Mesendoderm (in vitro differentiated cells): ENCODE measurements at regions not wholly inside any gene's neighbourhood (a gene's known extent, or its start where the extent isn't known, plus 50 kb on each side); places are given as distances from the start of the nearest gene placed in this dataset.

ENCODE experiments used
- DNase-seq: peaks from one replicate; pipeline ENCODE4 v3.0.0; 2013
- H2AK5ac ChIP-seq: 2 replicates; pipeline ENCODE4 v1.6.1; 2013; ENCODE audit warnings: low read length, inconsistent platforms
- H2BK120ac ChIP-seq: 2 replicates; pipeline ENCODE4 v1.6.1; 2013; ENCODE audit warnings: low read depth, mild to moderate bottlenecking, low read length, moderate library complexity, mixed read lengths
- H2BK15ac ChIP-seq: replicated peaks from 2 replicates; pipeline ENCODE4 v1.6.1; 2013; ENCODE audit warnings: low read depth, mild to moderate bottlenecking, moderate library complexity
- H2BK5ac ChIP-seq: 2 replicates; pipeline ENCODE4 v1.6.1; 2013; ENCODE audit warnings: low read length, inconsistent platforms
- H3K18ac ChIP-seq: 2 replicates; pipeline ENCODE4 v1.6.1; 2013; ENCODE audit warnings: mild to moderate bottlenecking, low read length, mixed read lengths
- H3K23ac ChIP-seq: one replicate; pipeline ENCODE4 v1.6.1; 2013; ENCODE audit warnings: low read length
- H3K27ac ChIP-seq: 2 replicates; pipeline ENCODE4 v1.5.1; 2013; ENCODE audit warnings: low read depth, mild to moderate bottlenecking, inconsistent platforms, low read length, moderate library complexity
- H3K27me3 ChIP-seq: 2 replicates; pipeline ENCODE4 v1.6.1; 2013; ENCODE audit warnings: low read length, control low read depth, mild to moderate bottlenecking, inconsistent platforms; ENCODE audit not compliant: insufficient read depth, poor library complexity
- H3K36me3 ChIP-seq: 2 replicates; pipeline ENCODE4 v1.6.1; 2013; ENCODE audit warnings: low read length, inconsistent platforms; ENCODE audit not compliant: control insufficient read depth, insufficient read depth
- H3K4ac ChIP-seq: one replicate; pipeline ENCODE4 v1.6.1; 2013; ENCODE audit warnings: low read depth, mild to moderate bottlenecking, low read length, moderate library complexity
- H3K4me1 ChIP-seq: 2 replicates; pipeline ENCODE4 v1.6.1; 2013; ENCODE audit warnings: low read depth, low read length, inconsistent platforms; ENCODE audit not compliant: control insufficient read depth
- H3K4me2 ChIP-seq: 2 replicates; pipeline ENCODE4 v1.6.1; 2013; ENCODE audit warnings: low read length
- H3K4me3 ChIP-seq: 2 replicates; pipeline ENCODE4 v1.5.1; 2013; ENCODE audit warnings: mild to moderate bottlenecking, low read length
- H3K56ac ChIP-seq: one replicate; pipeline ENCODE4 v1.6.1; 2013; ENCODE audit warnings: low read length
- H3K79me1 ChIP-seq: 2 replicates; pipeline ENCODE4 v1.6.1; 2013; ENCODE audit warnings: low read length, inconsistent platforms
- H3K79me2 ChIP-seq: 2 replicates; pipeline ENCODE4 v1.6.1; 2013; ENCODE audit warnings: mild to moderate bottlenecking, low read length; ENCODE audit not compliant: control insufficient read depth, insufficient read depth
- H3K9ac ChIP-seq: 2 replicates; pipeline ENCODE4 v1.6.1; 2013; ENCODE audit warnings: low read length, inconsistent platforms
- H4K5ac ChIP-seq: one replicate; pipeline ENCODE4 v1.6.1; 2013; ENCODE audit warnings: low read length
- H4K8ac ChIP-seq: one replicate; pipeline ENCODE4 v1.6.1; 2013; ENCODE audit warnings: low read depth, mild to moderate bottlenecking, control low read depth, low read length, moderate library complexity
- WGBS: extraction: QIAGEN DNeasy Blood & Tissue Kit; methylation state at CpG from one replicate; pipeline ENCODE4 v1.1.7; 2013; ENCODE audit warnings: low lambda C conversion rate, missing lambda C conversion rate; ENCODE audit not compliant: insufficient coverage; ENCODE audit errors: extremely low coverage; 5-methylcytosine and 5-hydroxymethylcytosine counted together

DNA sequence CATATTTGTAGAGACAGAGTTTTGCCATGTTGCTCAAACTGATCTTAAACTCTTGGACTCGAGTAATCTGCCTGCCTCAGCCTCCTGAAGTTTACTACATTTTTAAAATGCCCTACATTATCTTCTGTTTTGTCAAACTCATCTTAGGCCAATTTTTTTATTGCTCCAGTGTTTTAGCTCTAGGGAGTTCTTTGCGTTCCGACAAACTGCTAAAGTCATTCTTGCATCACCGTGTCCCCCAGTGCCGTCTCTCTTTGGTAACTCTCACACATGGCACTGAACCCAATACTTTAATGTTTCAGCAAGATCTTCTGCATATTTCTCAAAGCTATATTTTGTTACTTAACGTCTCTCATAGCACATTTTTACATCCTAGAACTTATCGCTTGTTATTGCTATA is 440.9 kb upstream of the NRXN1 start:
- no peak overlapping the region for H3K4me2 ChIP-seq
- no CpG with 5 or more reads among the region's 7 CpGs for WGBS

DNA sequence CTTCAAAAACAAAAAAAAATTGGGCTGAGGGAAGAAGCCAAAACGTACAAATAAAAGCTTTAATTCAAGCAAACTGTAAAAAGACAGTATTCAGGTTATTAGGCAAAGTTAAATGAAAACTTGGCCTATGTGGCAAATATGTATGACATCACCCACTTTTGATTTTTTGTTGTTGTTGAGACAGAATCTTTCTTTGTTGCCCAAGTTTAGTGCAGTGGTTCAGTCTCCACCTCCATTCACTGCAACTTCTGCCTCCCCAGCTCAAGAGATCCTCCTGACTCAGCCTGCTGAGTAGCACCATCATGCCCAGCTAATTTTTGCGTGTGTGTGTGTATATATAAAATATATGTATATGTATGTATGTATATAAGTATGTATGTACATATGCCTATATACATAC is 440.4 kb upstream of the NRXN1 start:
- H3K79me2 ChIP-seq, result no peaks in the 10 kb centered on the region
- no peak overlapping the region for H3K4me3 ChIP-seq
- H3K4me1 ChIP-seq, result no peaks in the 10 kb centered on the region
- no peaks in the 10 kb centered on the region for H3K36me3 ChIP-seq
- H3K56ac ChIP-seq, result no peak overlapping the region
- H4K5ac ChIP-seq, result no peak overlapping the region
- no CpG with 5 or more reads among the region's 2 CpGs for WGBS
- no peak overlapping the region for H3K4me2 ChIP-seq
- no peak overlapping the region for H2BK120ac ChIP-seq
- H3K23ac ChIP-seq, result no peak overlapping the region
- no peak for DNase-seq
- H3K27ac ChIP-seq, result no peak overlapping the region
- no peak overlapping the region for H2BK5ac ChIP-seq
- no peak overlapping the region for H3K4ac ChIP-seq
- no peaks in the 10 kb centered on the region for H3K79me1 ChIP-seq
- H3K27me3 ChIP-seq, result no peaks in the 10 kb centered on the region
- no peak overlapping the region for H2BK15ac ChIP-seq
- H3K18ac ChIP-seq, result no peak overlapping the region
- H3K9ac ChIP-seq, result no peak overlapping the region
- no peak overlapping the region for H2AK5ac ChIP-seq
- H4K8ac ChIP-seq, result no peak overlapping the region

More for the DNA sequence above, 440.9 kb upstream of the NRXN1 start:
- Histone ChIP-seq H3K36me3 (no peaks in the 10 kb centered on the region), H2AK5ac (no peak overlapping the region), H3K9ac (no peak overlapping the region), H2BK15ac (no peak overlapping the region), H3K79me2 (no peaks in the 10 kb centered on the region), H4K8ac (no peak overlapping the region), H3K4me1 (no peaks in the 10 kb centered on the region), H3K27ac (no peak overlapping the region), H3K4me3 (no peak overlapping the region), H3K23ac (no peak overlapping the region), H3K79me1 (no peaks in the 10 kb centered on the region), H3K4ac (no peak overlapping the region), H2BK5ac (no peak overlapping the region), H3K18ac (no peak overlapping the region), H4K5ac (no peak overlapping the region), H3K27me3 (no peaks in the 10 kb centered on the region), H3K56ac (no peak overlapping the region), H2BK120ac (no peak overlapping the region)
- DNase-seq, result no peak

DNA sequence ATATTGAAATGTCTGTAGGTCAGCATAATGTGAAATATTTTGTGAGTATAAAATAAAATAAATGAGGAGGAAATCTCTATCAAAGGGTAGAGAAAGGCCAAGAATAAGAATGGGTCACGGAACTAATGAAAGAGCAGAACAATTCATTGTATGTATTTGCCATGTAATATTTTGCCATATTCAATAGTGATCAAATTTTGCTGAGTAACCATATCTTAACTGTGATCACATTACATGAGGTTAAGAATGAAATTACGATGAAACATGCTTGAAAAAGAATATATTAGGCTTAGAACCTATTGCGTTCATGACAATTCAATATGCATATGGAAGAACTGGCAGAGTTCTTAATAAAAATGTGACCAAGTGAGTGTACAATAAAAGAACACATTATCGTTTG is 437.2 kb upstream of the NRXN1 start:
- no peak overlapping the region for H3K56ac ChIP-seq
- no peak overlapping the region for H3K27ac ChIP-seq
- no peak for DNase-seq
- no peak overlapping the region for H4K8ac ChIP-seq
- H3K4me3 ChIP-seq, result no peak overlapping the region
- no peak overlapping the region for H3K9ac ChIP-seq
- H3K4ac ChIP-seq, result no peak overlapping the region
- H3K4me1 ChIP-seq, result no peaks in the 10 kb centered on the region
- no peaks in the 10 kb centered on the region for H3K79me1 ChIP-seq
- H3K4me2 ChIP-seq, result no peak overlapping the region
- no peak overlapping the region for H2AK5ac ChIP-seq
- no CpG with 5 or more reads among the region's 4 CpGs for WGBS
- no peak overlapping the region for H3K23ac ChIP-seq
- no peaks in the 10 kb centered on the region for H3K36me3 ChIP-seq
- H2BK5ac ChIP-seq, result no peak overlapping the region
- no peak overlapping the region for H3K18ac ChIP-seq
- no peak overlapping the region for H2BK120ac ChIP-seq
- H3K27me3 ChIP-seq, result no peaks in the 10 kb centered on the region
- H3K79me2 ChIP-seq, result no peaks in the 10 kb centered on the region
- no peak overlapping the region for H4K5ac ChIP-seq
- no peak overlapping the region for H2BK15ac ChIP-seq

DNA sequence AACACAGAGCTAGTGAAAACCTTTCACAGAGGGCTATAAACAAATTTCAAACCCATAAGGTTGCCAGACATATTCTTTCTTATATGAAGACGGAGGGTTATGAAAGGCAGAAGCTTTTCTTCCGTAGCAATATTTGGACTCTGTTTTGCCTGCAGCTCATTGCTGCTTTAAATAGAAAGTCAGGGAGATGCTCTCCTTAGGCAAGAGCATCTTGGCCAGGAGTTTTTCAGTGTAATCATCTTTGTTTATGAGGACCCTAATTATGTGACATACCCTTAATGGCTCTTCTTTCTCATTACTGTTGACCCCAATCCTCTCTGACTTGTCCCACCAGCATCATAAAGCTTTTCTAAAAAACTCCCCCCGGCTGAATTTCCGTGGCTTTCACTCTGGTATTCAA is 433.4 kb upstream of the NRXN1 start:
- Histone ChIP-seq H3K4me3 (no peak overlapping the region), H3K4me2 (no peak overlapping the region), H3K18ac (no peak overlapping the region), H2BK5ac (no peak overlapping the region), H3K79me2 (no peaks in the 10 kb centered on the region), H3K27me3 (no peaks in the 10 kb centered on the region), H3K9ac (no peak overlapping the region), H3K56ac (no peak overlapping the region), H3K27ac (no peak overlapping the region), H2BK120ac (no peak overlapping the region), H4K5ac (no peak overlapping the region), H3K79me1 (no peaks in the 10 kb centered on the region), H2AK5ac (no peak overlapping the region), H3K23ac (no peak overlapping the region), H3K4me1 (no peaks in the 10 kb centered on the region), H4K8ac (no peak overlapping the region), H3K36me3 (no peaks in the 10 kb centered on the region), H3K4ac (no peak overlapping the region), H2BK15ac (no peak overlapping the region)
- no peak for DNase-seq
- WGBS, result no CpG with 5 or more reads among the region's 4 CpGs

DNA sequence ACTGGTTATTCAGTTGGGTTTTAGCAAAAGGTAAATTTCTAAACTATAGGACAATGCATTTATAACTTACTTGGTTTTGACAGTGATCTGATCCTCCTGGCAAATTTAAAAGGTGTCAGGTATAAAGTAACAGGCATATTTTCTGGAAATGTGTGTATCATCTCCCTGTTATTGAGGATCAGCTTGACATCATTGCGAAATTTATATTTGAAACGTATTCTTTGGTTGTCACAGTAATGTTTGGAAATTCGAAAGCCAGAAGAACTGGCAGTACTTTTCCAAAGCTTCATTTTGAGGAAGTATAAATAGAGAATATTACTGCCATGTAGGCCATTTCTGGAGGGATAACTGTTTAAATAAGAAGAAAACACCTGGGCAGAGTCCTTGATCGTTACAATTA is 422.2 kb upstream of the NRXN1 start:
- H3K27me3 ChIP-seq, result no peaks in the 10 kb centered on the region
- WGBS, result no CpG with 5 or more reads among the region's 4 CpGs
- no peak overlapping the region for H3K18ac ChIP-seq
- no peaks in the 10 kb centered on the region for H3K36me3 ChIP-seq
- no peak overlapping the region for H3K4me3 ChIP-seq
- no peaks in the 10 kb centered on the region for H3K79me2 ChIP-seq
- no peak overlapping the region for H4K5ac ChIP-seq
- H2BK15ac ChIP-seq, result no peak overlapping the region
- no peak overlapping the region for H3K4ac ChIP-seq
- DNase-seq, result no peak
- no peak overlapping the region for H3K56ac ChIP-seq
- no peak overlapping the region for H2BK120ac ChIP-seq
- H3K79me1 ChIP-seq, result no peaks in the 10 kb centered on the region
- H3K23ac ChIP-seq, result no peak overlapping the region
- no peaks in the 10 kb centered on the region for H3K4me1 ChIP-seq
- H2AK5ac ChIP-seq, result no peak overlapping the region
- no peak overlapping the region for H3K27ac ChIP-seq
- no peak overlapping the region for H3K9ac ChIP-seq
- no peak overlapping the region for H3K4me2 ChIP-seq
- H2BK5ac ChIP-seq, result no peak overlapping the region
- no peak overlapping the region for H4K8ac ChIP-seq

DNA sequence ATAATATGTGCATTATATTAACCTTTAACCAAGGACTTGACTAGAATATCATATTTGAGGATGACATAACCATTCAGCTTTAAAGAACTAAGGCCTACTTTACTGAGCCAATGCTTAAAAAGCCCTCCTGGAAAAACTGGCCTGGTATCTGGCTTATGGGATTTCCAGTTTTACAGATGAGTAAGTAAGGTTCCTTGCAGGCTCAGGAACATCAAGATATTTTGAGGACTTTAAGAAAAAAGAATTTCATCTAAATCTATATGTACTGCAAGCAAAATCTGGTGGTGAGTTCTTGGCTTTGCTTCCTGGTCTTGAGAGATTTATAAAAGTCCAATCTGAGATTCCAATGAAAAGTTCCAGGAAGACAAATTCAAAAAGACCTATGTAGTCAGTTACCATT is 417.0 kb upstream of the NRXN1 start:
- no peak overlapping the region for H2BK120ac ChIP-seq
- H2BK15ac ChIP-seq, result no peak overlapping the region
- H3K27me3 ChIP-seq, result no peaks in the 10 kb centered on the region
- no peak overlapping the region for H3K56ac ChIP-seq
- H3K79me1 ChIP-seq, result no peaks in the 10 kb centered on the region
- no peak overlapping the region for H4K5ac ChIP-seq
- no peak overlapping the region for H3K4ac ChIP-seq
- no peak overlapping the region for H2BK5ac ChIP-seq
- no peak overlapping the region for H4K8ac ChIP-seq
- H3K36me3 ChIP-seq, result no peaks in the 10 kb centered on the region
- H3K9ac ChIP-seq, result no peak overlapping the region
- H3K79me2 ChIP-seq, result no peaks in the 10 kb centered on the region
- no peak overlapping the region for H3K4me2 ChIP-seq
- H3K27ac ChIP-seq, result no peak overlapping the region
- no peak overlapping the region for H3K18ac ChIP-seq
- no peak overlapping the region for H3K4me3 ChIP-seq
- H3K4me1 ChIP-seq, result no peaks in the 10 kb centered on the region
- no peak for DNase-seq
- no peak overlapping the region for H3K23ac ChIP-seq
- no peak overlapping the region for H2AK5ac ChIP-seq
